ENCODE measurements at regions not wholly inside any gene's neighbourhood (a gene's known extent, or its start where the extent isn't known, plus 50 kb on each side); places are given as distances from the start of the nearest gene placed in this dataset.

GRCh38 chr6:45829873-45830272 is 185.8 kb downstream of the CLIC5 start:
- no peak overlapping the region for H3K4ac ChIP-seq (ENCODE audit: low read depth, low read length)
- H2AK5ac ChIP-seq (ENCODE audit: low read depth, low read length) = no peak overlapping the region
- ChIA-PET POLR2A (ENCODE audit: unreplicated experiment) (no interaction called here), CTCF (no interaction called here)
- H2AK9ac ChIP-seq (replicated peaks; ENCODE audit: low read depth, low read length, poor library complexity) = no peak overlapping the region
- no peak overlapping the region for H4K8ac ChIP-seq (ENCODE audit: low read depth in 2 of 2, low read length in 2 of 2)
- H3K4me1 ChIP-seq (ENCODE audit: control insufficient read depth, insufficient read depth, low read length) = peaks cover 2% of the 10 kb centered on the region
- no peak for DNase-seq
- no peaks in the 10 kb centered on the region for H4K20me1 ChIP-seq (ENCODE audit: insufficient read depth, low read length)
- no peak overlapping the region for H2BK20ac ChIP-seq (ENCODE audit: low read depth, low read length)
- TF ChIP-seq MXI1 (IDR thresholded peaks at IDR 0.05; ENCODE audit: borderline replicate concordance, low read depth, low read length) (no peak), SMC3 (IDR thresholded peaks at IDR 0.05; ENCODE audit: low read depth, low read length) (no peak), MAFK (IDR thresholded peaks at IDR 0.05; ENCODE audit: low read depth, low read length) (no peak)
- intact Hi-C loops (cut with micrococcal nuclease) (no loop called here), in situ Hi-C loops (cut with MboI; ENCODE audit: low sequenced_read_pairs) (no loop called here), dilution Hi-C loops (cut with HindIII; ENCODE audit: low sequenced_read_pairs, unreplicated experiment) (no loop called here)
- no peak overlapping the region for H3K18ac ChIP-seq (ENCODE audit: low read depth, low read length)
- H3K36me3 ChIP-seq (ENCODE audit: control insufficient read depth, insufficient read depth, low read length) = no peaks in the 10 kb centered on the region
- no peaks in the 10 kb centered on the region; the same call in 1 of the 2 replicates for H3K9me3 ChIP-seq (ENCODE audit: control insufficient read depth, insufficient read depth, low read length)
- H4K91ac ChIP-seq (ENCODE audit: insufficient read depth, low read depth, low read length) = no peak overlapping the region
- no peak overlapping the region for H2BK15ac ChIP-seq (ENCODE audit: low read depth, low read length)
- WGBS, 2 experiments (ENCODE audit: extremely low coverage in 2 of 2, insufficient read length in 1 of 2) = 71% methylated on average over 1 of the region's 1 CpG; no CpG with 5 or more reads in 1 of the 2 experiments
- peaks cover 5% of the 10 kb centered on the region for H3K27me3 ChIP-seq (ENCODE audit: control insufficient read depth, insufficient read depth, low read length)
- no peak overlapping the region for H3K9ac ChIP-seq (ENCODE audit: low read depth, low read length)
- no peak overlapping the region for H2BK5ac ChIP-seq (ENCODE audit: low read depth, low read length, poor library complexity, severe bottlenecking)
- H3K27ac ChIP-seq (ENCODE audit: insufficient read depth, low read length) = no peak overlapping the region
- H2AFZ ChIP-seq (replicated peaks; ENCODE audit: low read length, poor library complexity) = no peak overlapping the region
- H3K4me2 ChIP-seq (ENCODE audit: low read depth, low read length) = no peak overlapping the region
- H4K5ac ChIP-seq (ENCODE audit: low read depth, low read length) = no peak overlapping the region
- H3K9me1 ChIP-seq (ENCODE audit: insufficient read depth, low read length) = no peaks in the 10 kb centered on the region
- no peak overlapping the region for H3K23ac ChIP-seq (ENCODE audit: low read depth, low read length)
- H3K14ac ChIP-seq (replicated peaks; ENCODE audit: low read depth, low read length) = no peak overlapping the region
- no peak overlapping the region for H2BK120ac ChIP-seq (ENCODE audit: low read depth, low read length)
- no peak overlapping the region for H3K4me3 ChIP-seq (ENCODE audit: insufficient read depth, low read depth, low read length)
- ATAC-seq (ENCODE audit: low read depth) = no peak
- H3K79me1 ChIP-seq (ENCODE audit: low read depth in 1 of 2, low read length in 2 of 2) = no peaks in the 10 kb centered on the region
- BruUV-seq (replicated peaks) = no TSS peak
- H3K56ac ChIP-seq (ENCODE audit: extremely low read depth, insufficient read depth, low read length) = no peak overlapping the region
